ENCODE measurements at regions not wholly inside any gene's neighbourhood (a gene's known extent, or its start where the extent isn't known, plus 50 kb on each side); places are given as distances from the start of the nearest gene placed in this dataset.

- Histone ChIP-seq H3K4me3 (no peak overlapping the region), H3K27me3 (peaks cover 0 to 71% (median 10%) of the 10 kb centered on the region in 4 donors), H3K27ac (no peak overlapping the region), H3K4me1 (peaks cover 0 to 22% (median 7%) of the 10 kb centered on the region in 3 donors), H3K9me3 (peaks cover 0 to 4% (median 0%) of the 10 kb centered on the region in 3 donors), H3K36me3 (no peaks in the 10 kb centered on the region)
- 48 to 52% methylated on average over 2 to 3 of the region's 3 CpGs for WGBS, 2 donors
- TF ChIP-seq CTCF (IDR thresholded peaks at IDR 0.05) (no peak), POLR2A (IDR thresholded peaks at IDR 0.05) (no peak)
- intact Hi-C loops (cut with DNase I): no loop called here
- DNase-seq: no peak
Observed at GRCh38 chr21:45592208-45592619, 50.0 kb upstream of the SLC19A1 start.

- DNase-seq: no peak
- Histone ChIP-seq H3K4me3 (no peak overlapping the region), H3K4me1 (peaks cover 0 to 22% (median 7%) of the 10 kb centered on the region in 3 donors), H3K27ac (peak overlapping the region in 1 of 4 donors; percentile 21), H3K27me3 (peaks cover 0 to 68% (median 10%) of the 10 kb centered on the region in 4 donors), H3K9me3 (no peaks in the 10 kb centered on the region), H3K36me3 (no peaks in the 10 kb centered on the region)
- WGBS, 2 donors: 70 to 80% methylated on average over 13 to 14 of the region's 14 CpGs
- no peak for TF ChIP-seq POLR2A (IDR thresholded peaks at IDR 0.05)
- no peak for TF ChIP-seq CTCF (IDR thresholded peaks at IDR 0.05)
- intact Hi-C loops (cut with DNase I): no loop called here
Observed at GRCh38 chr21:45592626-45593134, 50.4 kb upstream of the SLC19A1 start.

- TF ChIP-seq POLR2A (IDR thresholded peaks at IDR 0.05) (no peak), CTCF (IDR thresholded peaks at IDR 0.05) (no peak)
- intact Hi-C loops (cut with DNase I): no loop called here
- DNase-seq: no peak
- Histone ChIP-seq H3K27me3 (peaks cover 0 to 67% (median 10%) of the 10 kb centered on the region in 4 donors), H3K9me3 (no peaks in the 10 kb centered on the region), H3K27ac (peak overlapping the region in 1 of 4 donors; percentile 21), H3K36me3 (no peaks in the 10 kb centered on the region), H3K4me3 (no peak overlapping the region), H3K4me1 (peaks cover 0 to 22% (median 7%) of the 10 kb centered on the region in 3 donors)
- WGBS, 2 donors: 63 to 73% methylated on average over 19 to 21 of the region's 26 CpGs
Observed at GRCh38 chr21:45593162-45594022, 50.1 kb upstream of the PCBP3 start.

Data from esophagus squamous epithelium (tissue), 5 donors.